Fibroblast of the conjunctiva (primary cell): ENCODE measurements at regions not wholly inside any gene's neighbourhood (a gene's known extent, or its start where the extent isn't known, plus 50 kb on each side); places are given as distances from the start of the nearest gene placed in this dataset.
"Not testable (repeated sequence)": the region's sequence is repeated elsewhere in the genome, so short reads cannot be mapped to it uniquely, and the experiment has no call there.

Source experiments
- DNase-seq: peaks from one replicate; pipeline ENCODE4 v3.0.0-alpha.2; 2010; ENCODE audit warnings: low read depth

- not testable (repeated sequence) for DNase-seq
Observed at GRCh38 chr4:147246528-147246927, 234.4 kb upstream of the EDNRA start.

DNA sequence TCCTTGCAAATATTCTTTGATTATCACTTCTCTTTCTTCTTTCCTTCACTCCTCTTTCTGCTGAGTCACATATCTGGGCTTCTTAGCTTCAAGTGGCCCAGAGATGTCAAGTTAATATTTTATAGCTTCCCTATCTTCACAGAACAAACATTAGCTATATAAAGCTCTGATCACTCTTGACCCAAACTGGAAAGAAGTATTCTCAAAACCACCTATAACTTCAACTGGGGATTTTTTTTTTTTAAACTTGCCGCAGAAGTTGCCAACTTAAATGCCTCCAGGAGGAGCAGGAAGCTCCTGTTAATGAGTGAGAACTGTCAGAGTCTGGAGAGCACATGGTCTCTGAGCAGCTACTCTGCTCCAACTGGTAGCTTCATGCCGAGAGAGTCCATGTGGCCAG is 233.3 kb upstream of the EDNRA start:
- DNase-seq, result no peak

DNA sequence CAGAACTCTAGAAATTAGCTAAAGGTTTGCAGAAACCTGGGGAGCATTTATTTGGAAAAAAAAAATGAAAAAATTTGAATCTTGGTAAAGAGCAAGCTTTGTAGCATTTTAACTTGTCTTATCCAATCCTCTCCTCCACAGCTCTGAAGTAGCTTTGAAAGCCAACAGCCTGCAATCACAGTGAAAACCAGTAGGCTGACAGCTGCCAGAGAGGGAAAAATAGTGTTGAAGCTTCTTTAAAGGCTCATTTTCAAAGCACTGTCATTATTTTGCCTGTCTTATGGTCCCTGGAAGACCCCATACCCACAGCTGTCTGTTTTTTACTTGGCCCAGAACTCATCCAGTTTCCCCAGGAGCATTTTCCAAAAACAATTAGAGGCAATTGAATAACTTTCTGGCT is 230.8 kb upstream of the EDNRA start:
- no peak for DNase-seq

- not testable (repeated sequence) for DNase-seq
Observed at GRCh38 chr4:147255268-147255667, 225.6 kb upstream of the EDNRA start.

GRCh38 chr4:147259271-147259670 is 221.6 kb upstream of the EDNRA start:
- not testable (repeated sequence) for DNase-seq

- no peak for DNase-seq
Observed at GRCh38 chr4:147284256-147284835, 196.6 kb upstream of the EDNRA start.

GRCh38 chr4:147284935-147285334 is 196.0 kb upstream of the EDNRA start:
- no peak for DNase-seq

GRCh38 chr4:147285751-147286150 is 195.1 kb upstream of the EDNRA start:
- peak; percentile 43 for DNase-seq

- no peak for DNase-seq
Observed at GRCh38 chr4:147286846-147287587, 193.9 kb upstream of the EDNRA start.

DNA sequence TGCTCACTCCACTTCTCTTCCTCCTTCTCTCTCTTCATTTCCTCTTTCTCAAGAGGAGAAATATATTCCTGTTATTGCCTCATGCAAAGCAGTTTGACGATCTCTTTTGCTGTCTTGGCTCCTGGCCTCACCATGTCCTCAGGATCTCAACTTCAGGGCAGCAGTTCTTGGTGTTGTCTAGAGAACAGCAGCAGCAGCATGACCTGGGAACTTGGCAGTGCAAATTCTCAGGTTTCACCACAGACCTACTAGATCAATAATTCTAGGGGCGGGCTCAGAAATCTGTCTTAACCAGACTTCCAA is 193.4 kb upstream of the EDNRA start:
- no peak for DNase-seq

DNA sequence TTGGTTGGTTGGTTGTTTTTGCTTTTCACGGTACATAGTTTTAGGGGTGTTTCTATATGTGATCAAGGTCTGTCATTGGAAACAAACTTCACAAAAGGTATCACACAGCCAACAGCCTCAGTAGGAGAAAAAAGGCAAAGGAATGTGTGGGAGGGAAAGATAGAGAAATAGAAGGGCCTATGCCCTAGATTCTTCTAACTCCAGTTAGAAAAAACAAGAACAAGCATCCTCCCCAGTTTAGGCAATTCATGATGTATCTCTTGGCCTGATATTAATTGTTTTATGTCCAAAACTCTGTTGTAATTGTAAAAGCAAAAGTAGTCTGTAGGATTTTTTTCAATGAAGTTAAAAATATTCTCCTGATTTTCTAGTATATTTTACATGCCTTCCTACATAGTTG is 192.4 kb upstream of the EDNRA start:
- DNase-seq, result no peak

DNA sequence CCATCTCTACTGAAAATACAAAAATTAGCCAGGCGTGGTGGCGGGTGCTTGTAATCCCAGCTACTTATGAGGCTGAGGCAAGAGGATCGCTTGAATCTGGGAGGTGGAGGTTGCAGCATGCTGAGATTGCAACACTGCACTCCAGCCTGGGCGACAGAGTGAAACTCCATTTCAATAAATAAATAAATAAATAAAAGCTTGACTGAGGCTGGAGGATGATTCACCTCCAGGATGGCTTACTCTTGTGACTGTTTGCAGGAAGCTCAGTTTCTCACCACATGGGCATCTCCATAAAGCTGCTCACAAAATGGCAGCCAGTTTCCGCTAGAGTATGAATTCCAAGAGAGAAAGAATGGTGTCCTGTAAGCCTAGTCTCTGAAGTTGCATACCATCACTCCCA is 191.7 kb upstream of the EDNRA start:
- no peak for DNase-seq

DNA sequence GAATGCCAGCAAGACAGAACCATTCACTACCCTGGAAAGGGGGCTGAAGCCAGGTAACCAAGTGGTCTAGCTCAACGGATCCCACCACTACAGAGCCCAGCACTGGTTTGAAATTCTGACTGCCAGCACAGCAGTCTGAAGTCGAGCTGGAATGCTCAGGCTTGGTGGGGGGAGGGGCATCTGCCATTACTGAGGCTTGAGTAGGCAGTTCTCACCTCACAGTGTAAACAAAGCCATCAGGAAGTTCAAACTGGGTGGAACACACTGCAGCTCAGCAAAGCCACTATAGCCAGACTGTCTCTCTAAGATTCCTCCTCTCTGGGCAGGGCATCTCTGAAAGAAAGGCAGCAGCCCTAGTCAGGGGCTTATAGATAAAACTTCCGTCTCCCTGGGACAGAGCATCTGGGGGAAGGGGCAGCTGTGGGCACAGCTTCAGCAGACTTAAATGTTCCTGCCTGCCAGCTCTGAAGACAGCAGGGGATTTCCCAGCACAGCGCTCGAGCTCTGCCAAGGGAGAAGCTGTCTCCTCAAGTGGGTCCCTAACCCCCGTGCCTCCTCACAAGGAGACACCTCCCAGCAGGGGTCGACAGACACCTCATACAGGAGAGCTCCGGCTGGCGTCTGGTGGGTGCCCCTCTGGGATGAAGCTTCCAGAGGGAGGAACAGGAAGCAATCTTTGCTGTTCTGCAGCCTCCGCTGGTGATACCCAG is 188.1 kb upstream of the EDNRA start:
- DNase-seq, result not testable (repeated sequence)

DNA sequence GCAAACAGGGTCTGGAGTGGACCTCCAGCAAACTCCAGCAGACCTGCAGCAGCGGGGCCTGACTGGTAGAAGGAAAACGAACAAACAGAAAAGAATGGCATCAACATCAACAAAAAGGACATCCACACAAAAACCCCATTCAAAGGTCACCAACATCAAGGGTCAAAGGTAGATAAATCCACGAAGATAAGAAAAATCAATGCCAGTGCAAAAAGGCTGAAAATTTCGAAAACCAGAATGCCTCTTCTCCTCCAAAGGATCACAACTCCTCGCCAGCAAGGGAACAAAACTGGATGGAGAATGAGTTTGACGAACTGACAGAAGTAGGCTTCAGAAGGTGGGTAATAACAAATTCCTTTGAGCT is 187.6 kb upstream of the EDNRA start:
- DNase-seq, result not testable (repeated sequence)

- no peak for DNase-seq
Observed at GRCh38 chr4:147299205-147299604, 181.7 kb upstream of the EDNRA start.

DNA sequence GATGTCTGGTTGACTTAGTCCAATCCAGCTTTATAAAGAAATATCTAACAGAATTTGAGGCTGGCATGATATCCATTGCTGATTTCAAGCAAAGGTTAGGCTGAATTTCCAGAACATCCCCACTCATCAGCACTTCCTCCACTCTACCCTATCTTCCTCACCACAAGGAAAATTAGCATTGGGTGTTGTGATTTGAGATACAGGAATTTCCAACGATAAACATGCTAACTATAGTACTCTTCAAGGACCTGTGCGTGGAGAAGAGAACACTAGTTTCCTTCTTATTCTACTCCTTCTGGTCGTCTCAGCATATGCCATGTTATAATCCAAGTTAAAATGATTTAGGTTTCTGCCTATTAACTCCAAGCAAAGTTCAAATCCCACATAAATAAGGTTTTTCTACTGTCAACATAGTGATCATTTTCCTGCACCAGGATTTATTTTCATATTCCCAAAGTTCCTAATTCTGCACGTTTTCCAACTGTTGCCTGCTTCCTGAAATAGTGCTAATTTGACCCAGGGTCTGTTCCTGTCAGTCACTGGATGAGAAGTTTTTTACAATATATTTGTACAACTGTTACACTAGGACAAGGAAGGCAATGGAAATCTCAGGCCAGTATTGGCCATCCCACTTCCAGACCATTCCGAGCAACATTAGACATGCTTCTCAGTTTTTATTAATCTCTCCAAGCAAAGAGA is 177.6 kb upstream of the EDNRA start:
- DNase-seq, result no peak

DNA sequence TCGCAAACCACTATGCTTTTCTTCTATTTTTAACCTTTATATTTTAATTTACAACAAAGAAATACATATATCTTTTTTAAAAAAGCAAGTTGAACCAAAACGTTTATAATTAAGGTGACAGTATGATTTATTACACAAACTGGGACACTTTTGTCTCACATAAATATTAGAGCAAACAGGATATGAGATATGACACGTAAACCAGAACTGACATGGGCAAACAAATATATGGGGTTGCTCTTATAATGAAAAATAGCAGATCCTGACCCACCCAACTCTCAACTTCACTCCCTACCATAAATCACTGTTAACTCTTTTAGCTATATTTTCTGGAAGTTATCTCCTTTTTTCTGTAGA is 177.0 kb upstream of the EDNRA start:
- DNase-seq, result no peak

DNA sequence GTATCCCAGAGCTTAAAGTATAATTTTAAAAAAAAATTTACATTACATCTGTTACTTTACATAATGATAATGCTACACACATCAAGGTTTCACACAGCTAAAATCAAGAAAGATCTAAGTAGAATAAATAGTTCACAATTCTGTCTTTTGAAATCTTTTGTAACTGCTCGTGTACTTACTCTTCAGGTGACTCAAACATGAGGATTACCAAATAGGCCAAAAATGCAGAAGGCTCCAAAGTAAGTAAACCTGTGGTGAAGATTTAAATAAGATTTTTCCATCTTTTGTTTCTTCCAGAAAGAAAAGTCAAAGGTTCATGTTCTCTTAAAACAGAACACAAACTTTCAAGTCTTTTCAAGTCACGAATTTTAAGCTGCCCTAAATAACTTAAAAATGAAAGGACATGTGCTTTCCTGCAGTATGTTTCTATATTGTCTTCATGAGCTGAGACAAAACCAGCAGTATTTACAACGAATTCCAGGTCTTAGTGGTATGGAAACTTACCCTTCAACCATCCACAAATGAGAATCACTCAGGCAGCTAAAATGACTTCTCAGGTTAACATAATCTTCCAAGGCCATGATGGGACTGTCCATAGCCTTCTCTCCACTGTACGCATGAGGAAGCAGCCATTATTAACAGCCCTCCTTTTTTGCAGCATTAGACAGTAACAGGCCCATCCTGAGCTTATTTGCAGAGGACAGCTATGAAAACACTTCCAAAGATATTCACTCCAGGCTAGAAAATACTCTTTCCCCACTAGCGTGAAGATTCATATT is 172.8 kb upstream of the EDNRA start:
- no peak for DNase-seq

DNA sequence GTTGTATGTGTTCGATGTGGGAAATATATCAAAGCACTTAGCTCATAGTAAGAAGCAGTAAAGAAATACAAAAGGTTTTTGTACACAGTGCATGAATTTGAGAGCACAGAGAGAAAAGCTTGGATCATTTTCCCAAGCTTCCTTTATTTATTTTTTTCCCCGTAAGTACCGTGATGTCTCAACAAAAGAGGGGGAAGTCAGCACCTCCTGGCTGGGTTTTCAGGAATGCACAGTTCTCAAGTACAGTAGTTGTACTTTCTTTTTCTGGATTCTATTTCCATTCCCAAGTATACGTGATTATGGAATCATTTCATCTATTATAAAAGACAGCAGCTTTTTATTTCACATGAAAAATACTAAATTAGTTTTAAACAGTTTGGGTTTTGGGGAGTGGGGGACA is 171.5 kb upstream of the EDNRA start:
- no peak for DNase-seq

DNA sequence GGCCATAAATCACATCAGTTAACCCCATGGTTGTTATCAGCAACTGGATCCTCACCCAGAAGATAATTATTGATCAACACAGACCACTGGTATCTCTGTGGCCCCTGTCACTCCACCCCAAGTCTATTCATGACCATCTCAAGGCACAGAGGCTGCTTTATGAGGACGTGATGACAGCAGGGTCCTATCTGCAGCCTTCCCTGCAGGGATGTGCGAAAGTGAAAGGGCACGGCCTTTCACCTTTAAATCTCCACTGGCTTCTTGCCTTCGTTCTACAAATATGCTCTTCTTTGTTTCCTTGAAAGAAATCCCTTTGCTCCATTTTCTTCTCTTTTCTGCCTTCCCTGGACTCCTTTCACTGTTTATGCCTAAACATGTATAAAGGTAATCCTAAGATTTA is 170.6 kb upstream of the EDNRA start:
- no peak for DNase-seq

DNA sequence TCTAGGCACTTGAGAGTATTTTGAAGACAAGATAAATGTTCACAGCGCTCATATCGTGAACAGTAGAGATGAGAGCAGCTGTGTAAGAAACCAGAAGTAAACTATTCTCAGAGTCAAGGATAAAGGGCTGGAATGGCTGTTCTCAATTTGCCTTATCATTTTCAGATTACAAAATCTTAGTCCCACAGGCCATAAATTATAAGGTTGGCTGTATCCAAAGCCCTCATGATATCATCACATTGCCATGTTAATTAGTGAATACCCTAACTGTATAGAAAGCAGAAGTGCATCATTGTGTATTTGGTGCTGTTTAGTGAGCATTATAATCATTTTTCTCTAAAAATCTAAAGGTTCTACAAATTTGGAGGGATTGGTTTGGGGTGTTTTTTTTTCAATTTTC is 168.9 kb upstream of the EDNRA start:
- DNase-seq, result no peak

DNA sequence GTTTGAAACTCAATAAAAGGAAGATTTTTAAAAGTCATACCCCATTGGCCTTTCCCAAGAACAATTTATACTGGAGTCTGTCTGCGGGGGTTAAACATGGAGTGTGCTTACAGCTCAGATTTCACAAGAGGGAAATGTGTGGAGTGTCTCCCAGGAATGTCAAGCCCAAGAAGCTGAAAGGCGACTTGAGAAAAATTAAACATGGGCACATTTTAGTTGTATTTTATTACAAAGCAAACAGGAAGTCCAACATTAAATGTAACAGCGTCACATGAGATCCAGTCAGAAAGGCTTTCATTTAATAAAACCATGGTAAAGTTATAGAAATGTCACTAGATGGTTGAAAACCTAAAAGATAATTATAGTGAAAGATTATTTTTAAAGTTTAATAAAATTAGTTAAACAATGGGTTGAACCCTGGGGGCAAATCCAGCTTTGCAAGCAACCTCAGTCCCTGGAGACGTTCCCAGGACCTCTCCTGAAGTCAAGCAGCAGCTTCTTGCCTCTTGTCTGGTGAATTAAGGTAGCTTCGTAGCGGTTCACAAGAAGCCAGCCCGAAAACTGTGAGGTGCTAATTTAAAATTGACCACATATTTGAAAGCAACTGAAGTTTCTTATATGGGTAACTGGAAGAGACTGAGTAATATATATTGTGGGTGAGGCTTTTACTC is 168.4 kb upstream of the EDNRA start:
- no peak for DNase-seq
